MV-4-11 (cell line): ENCODE measurements at regions not wholly inside any gene's neighbourhood (a gene's known extent, or its start where the extent isn't known, plus 50 kb on each side); places are given as distances from the start of the nearest gene placed in this dataset.
"Not testable (repeated sequence)": the region's sequence is repeated elsewhere in the genome, so short reads cannot be mapped to it uniquely, and the experiment has no call there.

Experiments used
- DNase-seq: peaks from one replicate; lab custom pipeline; 2025; lab: John Stamatoyannopoulos, UW

GRCh38 chr6:27619436-27619835 is 146.5 kb upstream of the ZNF184 start:
- DNase-seq: no peak

GRCh38 chr6:27617700-27618689 is 145.1 kb upstream of the ZNF184 start:
- no peak for DNase-seq

DNA sequence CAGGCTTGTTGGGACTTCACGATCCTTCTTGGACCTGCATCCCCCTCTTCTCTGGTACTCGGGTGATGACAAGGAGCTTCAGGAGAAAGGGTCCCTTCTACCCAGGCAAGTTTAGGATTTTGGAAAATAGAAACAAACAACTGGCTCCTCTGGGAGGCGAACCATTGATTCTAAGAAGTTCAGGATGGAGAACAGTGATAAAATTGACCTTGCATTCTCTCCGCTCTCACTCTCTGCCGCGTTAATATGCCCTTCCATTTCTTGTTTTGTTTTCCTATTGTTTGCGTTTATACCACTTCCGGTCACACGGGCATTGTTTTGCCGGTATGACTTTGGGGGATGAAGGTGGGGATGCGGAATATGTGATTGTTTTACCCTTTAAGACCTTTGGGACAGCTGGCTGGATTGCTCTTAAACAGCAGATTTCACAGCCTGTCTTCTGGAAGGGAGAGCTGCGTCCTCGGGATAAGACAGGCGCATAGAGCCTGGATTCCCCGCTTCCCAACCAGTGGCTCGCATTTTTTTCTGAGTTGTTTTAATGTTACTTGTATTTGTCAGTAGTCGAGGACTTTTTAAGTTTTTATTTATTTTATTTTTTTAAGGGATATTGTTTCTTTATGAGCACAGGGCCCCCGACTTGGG is 144.3 kb upstream of the ZNF184 start:
- DNase-seq: no peak

GRCh38 chr6:27616328-27617045 is 143.6 kb upstream of the ZNF184 start:
- no peak for DNase-seq

DNA sequence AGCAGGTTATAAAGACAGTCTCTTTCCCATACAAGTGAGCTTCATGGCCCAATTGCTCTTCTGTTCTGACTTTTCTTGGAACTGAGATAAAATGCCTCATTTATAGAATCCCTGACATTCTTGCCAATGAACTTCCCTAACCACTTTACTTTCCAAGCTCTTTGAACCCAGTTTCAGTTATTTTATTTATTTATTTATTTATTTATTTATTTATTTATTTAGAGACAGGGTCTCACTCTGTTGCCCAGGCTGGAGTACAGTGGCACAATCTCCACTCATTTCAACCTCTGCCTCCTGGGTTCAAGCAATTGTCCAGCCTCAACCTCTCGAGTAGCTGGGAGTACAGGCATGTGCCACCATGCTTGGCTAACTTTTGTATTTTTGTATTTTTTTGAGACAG is 138.5 kb upstream of the ZNF184 start:
- DNase-seq: no peak

GRCh38 chr6:27608916-27609883 is 136.3 kb upstream of the ZNF184 start:
- DNase-seq: peak; percentile 55

DNA sequence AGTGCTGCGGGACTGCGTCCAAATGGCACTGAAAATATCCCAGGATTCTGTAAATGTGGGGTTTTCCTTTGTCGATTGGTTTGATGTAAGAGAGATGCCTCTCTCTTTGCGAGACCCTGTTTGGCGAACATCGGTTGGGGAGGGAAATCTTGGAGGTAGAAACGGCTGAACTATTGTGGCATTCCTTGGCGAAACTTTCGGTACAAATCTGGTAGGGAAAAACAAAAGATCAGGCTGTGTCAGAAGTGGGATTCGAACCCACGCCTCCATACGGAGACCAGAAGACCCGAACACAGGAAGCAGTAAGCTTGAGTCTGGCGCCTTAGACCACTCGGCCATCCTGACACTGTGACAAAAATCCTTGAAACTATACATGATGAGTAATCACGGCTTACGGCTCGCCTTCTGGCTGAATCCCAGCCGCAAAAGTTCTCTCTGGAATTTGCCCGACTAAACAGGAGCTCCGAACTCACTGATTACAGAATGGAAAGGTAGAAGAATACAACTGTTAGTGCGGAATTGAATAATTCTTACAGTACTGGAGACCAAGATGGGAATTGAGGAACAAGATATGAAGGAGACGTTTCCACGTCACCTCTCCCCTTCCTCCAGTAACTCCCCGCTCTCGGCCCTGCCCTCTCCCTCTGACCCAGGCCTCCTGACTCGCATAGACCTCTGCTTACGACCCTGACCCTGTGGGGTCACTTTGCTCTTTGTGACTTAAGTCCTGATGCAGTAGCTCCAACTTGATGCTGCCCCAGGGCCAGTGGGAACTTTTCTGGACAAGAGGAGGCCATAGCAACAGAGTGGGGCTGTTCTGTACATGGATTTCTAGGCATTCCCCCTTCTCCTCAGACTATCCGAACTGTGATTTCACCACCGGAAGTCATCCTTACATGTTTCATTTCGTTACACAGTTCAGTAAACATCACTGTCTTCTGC is 132.8 kb upstream of the ZNF184 start:
- no peak for DNase-seq

DNA sequence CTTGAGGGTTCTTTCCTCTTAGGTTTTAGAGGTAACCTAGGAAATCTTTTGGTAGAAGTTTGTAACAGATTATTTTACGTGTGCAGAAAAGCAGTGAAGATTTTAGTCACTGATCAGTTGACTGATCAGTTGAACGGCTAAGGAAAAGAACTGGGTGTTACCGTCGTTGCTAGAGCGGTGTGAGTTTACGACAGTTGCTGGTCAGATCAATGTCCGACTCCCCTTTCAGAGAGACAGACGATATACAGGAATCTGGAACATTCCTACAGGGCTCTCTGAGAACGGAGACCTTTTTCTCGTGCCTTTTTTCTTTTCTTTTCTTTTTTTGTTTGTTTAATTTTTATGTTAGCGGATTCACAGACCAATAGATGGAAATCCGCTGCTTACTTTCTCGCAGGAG is 132.1 kb upstream of the ZNF184 start:
- no peak for DNase-seq

GRCh38 chr6:27601668-27602254 is 128.9 kb upstream of the ZNF184 start:
- peak; percentile 77 for DNase-seq

DNA sequence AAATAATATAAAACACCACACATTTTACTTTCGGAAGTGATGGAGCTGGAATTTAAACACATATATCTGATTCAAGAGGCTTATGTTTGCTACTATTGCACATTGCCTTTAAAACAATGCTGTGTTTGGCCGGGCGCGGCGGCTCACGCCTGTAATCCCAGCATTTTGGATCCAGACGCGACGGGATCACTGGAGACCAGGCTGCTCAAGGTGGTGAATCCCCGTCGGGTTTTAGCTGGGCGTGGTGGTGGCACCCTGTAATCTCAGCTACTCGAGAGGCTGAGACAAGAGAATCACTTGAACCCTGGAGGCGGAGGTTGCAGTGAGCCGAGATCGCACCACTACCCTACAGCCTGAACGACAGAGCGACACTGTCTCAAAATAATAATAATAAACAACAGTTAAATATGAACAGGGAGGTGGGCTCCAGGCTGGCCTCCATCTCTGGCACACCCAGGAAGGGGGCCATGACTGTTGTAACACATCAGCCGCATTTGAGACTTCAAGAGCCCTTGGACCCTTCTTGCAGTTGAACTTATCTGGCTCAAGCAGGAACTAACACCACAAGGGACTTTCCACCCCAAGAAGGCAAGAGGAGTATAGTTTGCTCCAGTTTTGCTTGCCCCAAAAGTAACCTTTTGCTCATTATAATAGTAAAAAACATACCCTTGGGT is 127.1 kb upstream of the ZNF184 start:
- DNase-seq: no peak

- peak; percentile 35 for DNase-seq
Measured at GRCh38 chr6:27597031-27597567, 124.2 kb upstream of the ZNF184 start.

DNA sequence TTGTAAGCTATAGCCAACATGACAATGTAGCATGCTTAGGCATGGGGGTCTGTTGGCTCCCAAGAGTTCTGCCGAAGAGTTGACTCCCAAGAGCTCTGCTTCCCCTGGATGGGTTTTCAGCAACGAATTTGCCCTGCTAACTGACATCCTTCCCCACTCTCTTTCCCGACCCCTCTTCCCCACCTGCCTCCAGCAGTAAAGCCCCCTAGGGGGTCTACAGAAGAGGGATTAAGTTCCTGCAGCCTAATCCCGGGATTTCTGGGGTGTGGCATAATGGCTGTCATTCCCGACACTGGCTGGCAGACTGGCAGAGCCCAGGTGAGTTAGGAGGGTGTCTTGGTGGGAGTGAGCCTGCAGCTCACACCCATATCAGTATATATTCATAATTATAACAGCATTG is 121.0 kb upstream of the ZNF184 start:
- DNase-seq: no peak

DNA sequence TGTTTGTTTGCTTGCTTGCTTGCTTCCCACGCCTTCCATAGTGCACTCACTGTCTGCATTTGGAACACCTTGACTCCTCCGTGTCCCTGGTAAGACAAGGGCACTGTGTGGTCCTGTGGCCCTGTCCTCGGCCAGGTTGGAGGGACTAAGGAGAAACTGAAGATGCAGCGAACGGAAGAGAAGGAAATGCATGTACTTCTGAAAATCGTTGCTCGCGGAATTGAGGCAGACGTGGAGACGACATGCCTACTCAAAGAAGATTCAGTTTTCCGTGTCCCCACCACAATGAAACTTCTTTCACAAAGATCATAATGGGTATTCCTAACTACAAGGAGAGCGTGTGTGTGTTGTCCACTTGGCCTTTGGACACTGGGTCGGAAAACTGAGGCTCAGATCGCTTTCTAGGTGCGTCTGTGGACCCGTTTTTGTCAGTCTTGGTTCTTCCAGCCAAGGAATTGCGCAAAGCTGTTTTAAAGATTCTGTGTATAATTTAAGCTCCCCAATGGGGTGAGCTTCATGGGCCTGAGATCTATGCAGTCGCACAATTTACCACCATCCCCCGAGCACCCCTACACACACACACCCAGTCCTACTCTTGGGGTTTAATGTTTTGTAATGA is 120.4 kb upstream of the ZNF184 start:
- DNase-seq: no peak

GRCh38 chr6:27592481-27593199 is 119.7 kb upstream of the ZNF184 start:
- peak; percentile 62 for DNase-seq

GRCh38 chr6:27591699-27592480 is 119.0 kb upstream of the ZNF184 start:
- DNase-seq: peak; percentile 25

DNA sequence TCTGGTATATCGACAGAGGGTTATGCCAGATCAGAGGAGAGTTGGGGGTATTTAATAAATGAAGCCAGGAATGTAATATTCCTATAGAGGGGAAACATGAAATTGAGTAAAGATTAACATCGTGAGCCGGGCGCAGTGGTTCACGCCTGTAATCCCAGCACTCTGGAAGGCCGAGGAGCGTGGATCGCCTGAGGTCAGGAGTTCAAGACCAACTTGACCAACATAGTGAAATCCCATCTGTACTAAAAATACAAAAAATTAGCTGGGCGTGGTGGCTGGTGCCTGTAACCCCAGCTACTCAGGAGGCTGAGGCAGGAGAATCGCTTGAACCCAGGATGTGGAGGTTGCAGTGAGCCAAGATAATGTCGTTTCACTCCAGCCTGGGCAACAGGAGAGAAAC is 112.4 kb upstream of the ZNF184 start:
- not testable (repeated sequence) for DNase-seq

GRCh38 chr6:27584326-27584725 is 111.4 kb upstream of the ZNF184 start:
- DNase-seq: no peak
